H9 (cell line): ENCODE measurements at regions not wholly inside any gene's neighbourhood (a gene's known extent, or its start where the extent isn't known, plus 50 kb on each side); places are given as distances from the start of the nearest gene placed in this dataset.

Experiments
- DNase-seq: peaks from one replicate; pipeline ENCODE4 v3.0.0-alpha.2; 2017
- H2AFZ ChIP-seq: one replicate; pipeline ENCODE4 v1.6.1; 2013; ENCODE audit warnings: mild to moderate bottlenecking, low read length, control low read depth, moderate library complexity
- H2AK5ac ChIP-seq: 2 replicates; pipeline ENCODE4 v1.6.1; 2013; ENCODE audit warnings: low read length, control low read depth, mixed read lengths; ENCODE audit not compliant: insufficient read length
- H2BK120ac ChIP-seq: one replicate; pipeline ENCODE4 v1.6.1; 2013; ENCODE audit warnings: low read depth, mild to moderate bottlenecking, low read length, control low read depth, inconsistent platforms; ENCODE audit not compliant: poor library complexity, severe bottlenecking
- H2BK12ac ChIP-seq: 2 replicates; pipeline ENCODE4 v1.6.1; 2013; ENCODE audit warnings: low read length, control low read depth, mixed read lengths, low read depth; ENCODE audit not compliant: insufficient read length
- H2BK15ac ChIP-seq: 2 replicates; pipeline ENCODE4 v1.6.1; 2013; ENCODE audit warnings: low read depth, low read length, control low read depth
- H2BK20ac ChIP-seq: one replicate; pipeline ENCODE4 v1.6.1; 2013; ENCODE audit warnings: low read depth, mild to moderate bottlenecking, low read length, control low read depth, inconsistent platforms; ENCODE audit not compliant: poor library complexity, severe bottlenecking
- H2BK5ac ChIP-seq: 2 replicates; pipeline ENCODE4 v1.6.1; 2013; ENCODE audit warnings: low read length, control low read depth, mixed read lengths; ENCODE audit not compliant: insufficient read length
- H3K14ac ChIP-seq: 2 replicates; pipeline ENCODE4 v1.6.1; 2013; ENCODE audit warnings: low read length, control low read depth; ENCODE audit not compliant: insufficient read depth
- H3K18ac ChIP-seq: 2 replicates; pipeline ENCODE4 v1.6.1; 2013; ENCODE audit warnings: low read depth, mild to moderate bottlenecking, mixed read lengths, low read length, control low read depth; ENCODE audit not compliant: insufficient read length
- H3K23ac ChIP-seq: 2 replicates; pipeline ENCODE4 v1.6.1; 2013; ENCODE audit warnings: low read length, control low read depth, mixed read lengths, low read depth; ENCODE audit not compliant: insufficient read length
- H3K23me2 ChIP-seq: 2 replicates; pipeline ENCODE4 v1.6.1; 2013; ENCODE audit warnings: low read depth, mild to moderate bottlenecking, mixed read lengths, low read length, control low read depth; ENCODE audit not compliant: insufficient read length, poor library complexity, severe bottlenecking
- H3K27ac ChIP-seq: 2 replicates; pipeline ENCODE4 v1.5.1; 2013; ENCODE audit warnings: low read length, control low read depth, mixed read lengths, low read depth; ENCODE audit not compliant: insufficient read length
- H3K27me3 ChIP-seq: 2 replicates; pipeline ENCODE4 v1.6.1; 2013; ENCODE audit warnings: low read length, control low read depth, inconsistent platforms; ENCODE audit not compliant: insufficient read depth
- H3K4ac ChIP-seq: 2 replicates; pipeline ENCODE4 v1.6.1; 2013; ENCODE audit warnings: low read depth, mild to moderate bottlenecking, control low read depth, inconsistent platforms, low read length, moderate library complexity
- H3K4me1 ChIP-seq: 2 replicates; pipeline ENCODE4 v1.6.1; 2013; ENCODE audit warnings: low read length, control low read depth, inconsistent platforms; ENCODE audit not compliant: insufficient read depth
- H3K4me2 ChIP-seq: 2 replicates; pipeline ENCODE4 v1.6.1; 2013; ENCODE audit warnings: low read length, control low read depth, mixed read lengths; ENCODE audit not compliant: insufficient read length, insufficient read depth
- H3K56ac ChIP-seq: 2 replicates; pipeline ENCODE4 v1.6.1; 2013; ENCODE audit warnings: low read depth, mild to moderate bottlenecking, mixed read lengths, low read length, control low read depth; ENCODE audit not compliant: insufficient read length
- H3K79me1 ChIP-seq: 2 replicates; pipeline ENCODE4 v1.6.1; 2013; ENCODE audit warnings: low read depth, mild to moderate bottlenecking, moderate library complexity, low read length, control low read depth, inconsistent platforms; ENCODE audit not compliant: insufficient read depth, poor library complexity, severe bottlenecking
- H3K79me2 ChIP-seq: 2 replicates; pipeline ENCODE4 v1.6.1; 2013; ENCODE audit warnings: low read length, control low read depth, inconsistent platforms; ENCODE audit not compliant: insufficient read depth
- H3K9ac ChIP-seq: 2 replicates; pipeline ENCODE4 v1.6.1; 2013; ENCODE audit warnings: low read length, control low read depth, mixed read lengths; ENCODE audit not compliant: insufficient read length; ENCODE audit errors: extremely low read depth
- H3K9me3 ChIP-seq: one replicate; pipeline ENCODE4 v1.6.1; 2013; ENCODE audit warnings: low read depth, low read length, inconsistent platforms; ENCODE audit not compliant: control insufficient read depth
- H3T11ph ChIP-seq: one replicate; pipeline ENCODE4 v1.6.1; 2013; ENCODE audit warnings: mild to moderate bottlenecking, low read length, control low read depth, inconsistent platforms
- H4K20me1 ChIP-seq: one replicate; pipeline ENCODE4 v1.6.1; 2013; ENCODE audit not compliant: control insufficient read depth, insufficient read length, insufficient read depth
- H4K5ac ChIP-seq: 2 replicates; pipeline ENCODE4 v1.6.1; 2013; ENCODE audit warnings: low read depth, mild to moderate bottlenecking, mixed read lengths, low read length, control low read depth; ENCODE audit not compliant: insufficient read length
- H4K8ac ChIP-seq: replicated peaks from 2 replicates; pipeline ENCODE4 v1.6.1; 2013; ENCODE audit warnings: low read length, control low read depth, mixed read lengths, low read depth; ENCODE audit not compliant: insufficient read length
- H4K91ac ChIP-seq: 2 replicates; pipeline ENCODE4 v1.6.1; 2013; ENCODE audit warnings: low read depth, mild to moderate bottlenecking, moderate library complexity, mixed read lengths, low read length, control low read depth; ENCODE audit not compliant: insufficient read length
- H3K27ac Mint-ChIP-seq, 3 experiments: 2 replicates in 2 of 3; 3 replicates in 1 of 3; pipeline ENCODE4 v1.8.0; 2020 to 2021; ENCODE audit warnings: mixed read lengths in 3 of 3, mild to moderate bottlenecking in 1 of 3, moderate library complexity in 1 of 3
- H3K27me3 Mint-ChIP-seq: 2 replicates; pipeline ENCODE4 v1.8.0; 2021; ENCODE audit warnings: low read depth, mild to moderate bottlenecking, moderate library complexity, mixed read lengths
- H3K36me3 Mint-ChIP-seq, 3 experiments: 2 replicates in 2 of 3; 3 replicates in 1 of 3; pipeline ENCODE4 v1.8.0; 2020 to 2021; ENCODE audit warnings: low read depth in 3 of 3, mixed read lengths in 3 of 3; ENCODE audit not compliant: insufficient read depth in 1 of 3
- H3K4me1 Mint-ChIP-seq, 2 experiments: 2 replicates each; pipeline ENCODE4 v1.8.0; 2020; ENCODE audit warnings: mixed read lengths in 2 of 2
- H3K4me3 Mint-ChIP-seq, 2 experiments: 2 replicates in 1 of 2; 3 replicates in 1 of 2; pipeline ENCODE4 v1.8.0; 2020 to 2021; ENCODE audit warnings: mild to moderate bottlenecking in 2 of 2, mixed read lengths in 2 of 2, moderate library complexity in 1 of 2
- H3K9me3 Mint-ChIP-seq, 2 experiments: 2 replicates in 1 of 2; 3 replicates in 1 of 2; pipeline ENCODE4 v1.8.0; 2020; ENCODE audit warnings: mild to moderate bottlenecking in 2 of 2, mixed read lengths in 2 of 2, moderate library complexity in 1 of 2
- CTCF ChIP-seq: fragments of 200-600 bp; sonication (generic); conservative IDR thresholded peaks from 3 replicates; pipeline ENCODE4 v1.8.0; 2021; ENCODE audit warnings: antibody characterized with exemption, mild to moderate bottlenecking
- WGBS: extraction: QIAGEN DNeasy Blood & Tissue Kit; methylation state at CpG from one replicate; pipeline ENCODE4 v1.1.7; 2013; ENCODE audit warnings: missing lambda C conversion rate, low lambda C conversion rate, mixed read lengths; ENCODE audit not compliant: insufficient read length; ENCODE audit errors: extremely low coverage; 5-methylcytosine and 5-hydroxymethylcytosine counted together

GRCh38 chr7:35508623-35509400, 186.1 kb downstream of the HERPUD2 start:
- Histone ChIP-seq H3K9ac (no peak overlapping the region), H3K4ac (no peak overlapping the region), H4K8ac (no peak overlapping the region), H3K14ac (no peak overlapping the region), H4K91ac (no peak overlapping the region), H2BK12ac (no peak overlapping the region), H2BK15ac (no peak overlapping the region), H3K9me3 (no peaks in the 10 kb centered on the region), H3K79me2 (no peaks in the 10 kb centered on the region), H3K56ac (no peak overlapping the region), H3K18ac (no peak overlapping the region), H2BK20ac (no peak overlapping the region), H2BK120ac (no peak overlapping the region), H3K23me2 (no peaks in the 10 kb centered on the region), H3K4me1 (peaks cover 5% of the 10 kb centered on the region; the same call in 1 of the 2 replicates), H4K20me1 (no peaks in the 10 kb centered on the region), H3K4me2 (no peak overlapping the region), H2BK5ac (no peak overlapping the region), H2AK5ac (no peak overlapping the region), H3K79me1 (no peaks in the 10 kb centered on the region), H4K5ac (no peak overlapping the region), H3K27me3 (no peaks in the 10 kb centered on the region), H3T11ph (no peak overlapping the region), H3K27ac (no peak overlapping the region), H2AFZ (no peak overlapping the region), H3K23ac (no peak overlapping the region)
- Mint-ChIP-seq H3K4me1 (peaks cover 20% of the 10 kb centered on the region in 2 experiments), H3K4me3 (no peak overlapping the region), H3K36me3 (no peaks in the 10 kb centered on the region), H3K27ac (no peak overlapping the region), H3K27me3 (no peaks in the 10 kb centered on the region; the same call in none of the 2 replicates), H3K9me3 (no peaks in the 10 kb centered on the region)
- WGBS, result no CpG with 5 or more reads among the region's 3 CpGs
- DNase-seq, result no peak
- peak; percentile 39; the same call in 2 of the 3 replicates for TF ChIP-seq CTCF
